HepG2 (cell line): ENCODE measurements at regions not wholly inside any gene's neighbourhood (a gene's known extent, or its start where the extent isn't known, plus 50 kb on each side); places are given as distances from the start of the nearest gene placed in this dataset.
"Not testable (repeated sequence)": the region's sequence is repeated elsewhere in the genome, so short reads cannot be mapped to it uniquely, and the experiment has no call there.

Experiments used
- ATAC-seq: fragments of 200-7000 bp; cut with Tn5 transposase; 3 replicates; pipeline ENCODE4 v1.9.1; 2020; ENCODE audit warnings: mild to moderate bottlenecking, moderate library complexity
- BruUV-seq: library from RNA; stranded (reverse); fragments of 400-500 nt; replicated peaks from 2 replicates; lab custom pipeline; 2021; lab: Mats Ljungman, UMichigan
- CTCF ChIA-PET: fragments of 300-600 bp; formaldehyde crosslinking; extraction: SDS; loops from one replicate; lab custom pipeline; 2021; ENCODE audit warnings: low total read pairs, inconsistent platforms, low intra/inter-chr PET ratio; lab: Yijun Ruan, JAX
- POLR2A ChIA-PET: fragments of 350-600 bp; sonication (Branson Sonifier 250); formaldehyde crosslinking; loops from one replicate; lab custom pipeline; 2020; ENCODE audit warnings: antibody characterized with exemption, inconsistent platforms; lab: Yijun Ruan, JAX
- DNase-seq: peaks from one replicate; pipeline ENCODE4 v3.0.0-alpha.2; 2015; ENCODE audit warnings: low spot score
- FAIRE-seq: peaks from 3 replicates; lab custom pipeline; 2011; peaks lifted over from hg19 to GRCh38; lab: Jason Lieb, UNC
- H2AFZ ChIP-seq: one replicate; pipeline ENCODE4 v1.6.1; 2011; ENCODE audit warnings: low read length, inconsistent platforms
- H3K27ac ChIP-seq: fragments of 300-600 bp; 3 replicates; pipeline ENCODE4 v1.8.0; 2011; ENCODE audit warnings: mixed run types, mild to moderate bottlenecking, mixed read lengths, low read length, inconsistent platforms; ENCODE audit not compliant: insufficient read depth; ENCODE audit errors: extremely low read length
- H3K27me3 ChIP-seq, 2 experiments: fragments of 200-600 bp in 1 of 2; 2 replicates in 1 of 2; 3 replicates in 1 of 2; pipeline versions ENCODE4 v1.6.0 to v1.8.0; 2011; ENCODE audit warnings: low read length in 2 of 2, mild to moderate bottlenecking in 2 of 2, moderate library complexity in 2 of 2, inconsistent platforms in 1 of 2; ENCODE audit not compliant: insufficient read depth in 2 of 2, control insufficient read depth in 1 of 2
- H3K36me3 ChIP-seq, 2 experiments: fragments of 200-600 bp in 1 of 2; replicated peaks in 1 of 2; 2 replicates in 1 of 2; 3 replicates in 1 of 2; pipeline versions ENCODE4 v1.5.1 to v1.8.0; 2011; ENCODE audit warnings: low read length in 2 of 2, inconsistent platforms in 1 of 2; ENCODE audit not compliant: insufficient read depth in 2 of 2, control insufficient read depth in 1 of 2
- H3K4me1 ChIP-seq: 2 replicates; pipeline ENCODE4 v1.5.1; 2012; ENCODE audit warnings: low read length, inconsistent platforms; ENCODE audit not compliant: insufficient read depth
- H3K4me2 ChIP-seq: 2 replicates; pipeline ENCODE4 v1.6.0; 2011; ENCODE audit warnings: low read depth, low read length, inconsistent platforms
- H3K4me3 ChIP-seq, 3 experiments: fragments of 200-600 bp in 1 of 3; sonication (generic), shearing (Covaris generic) in 1 of 3; replicated peaks in 1 of 3; 2 replicates each; pipeline ENCODE4 v1.5.1; 2011 to 2016; ENCODE audit warnings: low read length in 3 of 3, inconsistent platforms in 2 of 3, low read depth in 2 of 3, mild to moderate bottlenecking in 2 of 3, control low read depth in 1 of 3, mixed read lengths in 1 of 3; ENCODE audit not compliant: insufficient read depth in 1 of 3
- H3K79me2 ChIP-seq: one replicate; pipeline ENCODE4 v1.6.1; 2011; ENCODE audit warnings: low read length, inconsistent platforms; ENCODE audit not compliant: insufficient read depth
- H3K9ac ChIP-seq: 2 replicates; pipeline ENCODE4 v1.6.0; 2011; ENCODE audit warnings: mild to moderate bottlenecking, low read depth, low read length, inconsistent platforms; ENCODE audit not compliant: insufficient read depth
- H3K9me3 ChIP-seq: 2 replicates; pipeline ENCODE4 v1.5.1; 2012; ENCODE audit warnings: mild to moderate bottlenecking, low read length
- H4K20me1 ChIP-seq: 2 replicates; pipeline ENCODE4 v1.6.0; 2011; ENCODE audit warnings: inconsistent platforms, mild to moderate bottlenecking, low read length, moderate library complexity; ENCODE audit not compliant: insufficient read depth
- MBD4 ChIP-seq: IDR thresholded peaks from 2 replicates; pipeline ENCODE4 v1.6.1; 2012; ENCODE audit warnings: low read length, inconsistent platforms, borderline replicate concordance
- MTERF4 ChIP-seq: sonication (generic); formaldehyde crosslinking; IDR thresholded peaks from 2 replicates; pipeline ENCODE4 v1.8.0; 2023; ENCODE audit warnings: mild to moderate bottlenecking, missing genetic modification reagents
- NFKB2 ChIP-seq: sonication (generic); formaldehyde crosslinking; IDR thresholded peaks from 2 replicates; pipeline ENCODE4 v1.4.0; 2020; ENCODE audit warnings: missing genetic modification reagents, borderline replicate concordance
- PRPF4 ChIP-seq: fragments of 200-400 bp; formaldehyde crosslinking; IDR thresholded peaks from 2 replicates; pipeline ENCODE4 v1.6.1; 2016; ENCODE audit warnings: low read length, low read depth; ENCODE audit not compliant: poor library complexity, severe bottlenecking
- SKIL ChIP-seq: sonication (generic); formaldehyde crosslinking; IDR thresholded peaks from 2 replicates; pipeline ENCODE4 v1.8.0; 2022; ENCODE audit warnings: missing genetic modification reagents, mild to moderate bottlenecking, moderate library complexity, borderline replicate concordance
- SNRNP70 ChIP-seq: fragments of 200-400 bp; formaldehyde crosslinking; IDR thresholded peaks from 2 replicates; pipeline ENCODE4 v1.6.1; 2017; ENCODE audit warnings: mild to moderate bottlenecking, low read depth, low read length, moderate library complexity
- ZNF33A ChIP-seq: sonication (generic); formaldehyde crosslinking; IDR thresholded peaks from 2 replicates; pipeline ENCODE4 v1.5.1; 2020; ENCODE audit warnings: missing genetic modification reagents, mild to moderate bottlenecking, moderate library complexity, borderline replicate concordance
- ZNF362 ChIP-seq: sonication (generic); formaldehyde crosslinking; IDR thresholded peaks from 2 replicates; pipeline ENCODE4 v1.4.0; 2020; ENCODE audit warnings: missing genetic modification reagents, mild to moderate bottlenecking, borderline replicate concordance
- ZNF775 ChIP-seq: sonication (generic); formaldehyde crosslinking; IDR thresholded peaks from 2 replicates; pipeline ENCODE4 v1.4.0; 2020; ENCODE audit warnings: missing genetic modification reagents, mild to moderate bottlenecking, moderate library complexity, borderline replicate concordance
- WGBS: methylation state at CpG from one replicate; pipeline ENCODE4 v1.1.6; 2017; ENCODE audit warnings: low lambda C conversion rate; 5-methylcytosine and 5-hydroxymethylcytosine counted together
- in situ Hi-C: cut with HindIII; loops from 2 replicates; pipeline ENCODE4 v1.10.0; 2017; ENCODE audit warnings: low pct_unique_long_range_greater_than_20kb; ENCODE audit not compliant: extremely low pct_ligation_motif_present
- intact Hi-C: fragments of 100-400 bp; cut with micrococcal nuclease; formaldehyde crosslinking; loops from one replicate; pipeline ENCODE4 v1.10.0; 2022; ENCODE audit not compliant: unreplicated experiment

- CTCF ChIA-PET, result no interaction called here
Measured at GRCh38 chr13:84702174-84702573, 819.9 kb upstream of the SLITRK1 start.

GRCh38 chr13:84697591-84697990, 815.3 kb upstream of the SLITRK1 start:
- H4K20me1 ChIP-seq, H3K36me3 ChIP-seq, FAIRE-seq, H3K9me3 ChIP-seq, H3K4me1 ChIP-seq, H3K27ac ChIP-seq, H3K4me3 ChIP-seq, BruUV-seq, ATAC-seq, H3K4me2 ChIP-seq, H3K9ac ChIP-seq, POLR2A ChIA-PET, intact Hi-C loops, H2AFZ ChIP-seq, H3K79me2 ChIP-seq, CTCF ChIA-PET, in situ Hi-C loops, DNase-seq, H3K27me3 ChIP-seq: not testable (repeated sequence)
- 0% methylated on average over 1 of the region's 1 CpG for WGBS

More at GRCh38 chr13:84702174-84702573, 819.9 kb upstream of the SLITRK1 start:
- TF ChIP-seq SNRNP70, result no peak
- no peak for TF ChIP-seq ZNF775
- TF ChIP-seq ZNF33A, result no peak
- TF ChIP-seq MTERF4 (CRISPR knock-in tag), result no peak
- no peak for TF ChIP-seq NFKB2 (CRISPR knock-in tag)
- no peak for TF ChIP-seq SKIL (CRISPR knock-in tag)
- no peak for TF ChIP-seq MBD4
- no peak for TF ChIP-seq ZNF362
- TF ChIP-seq PRPF4, result no peak
- Histone ChIP-seq H2AFZ (no peak overlapping the region), H4K20me1 (no peaks in the 10 kb centered on the region), H3K27me3 (no peaks in the 10 kb centered on the region), H3K4me2 (no peak overlapping the region), H3K9ac (no peak overlapping the region), H3K9me3 (no peaks in the 10 kb centered on the region), H3K4me1 (no peaks in the 10 kb centered on the region), H3K4me3 (no peak overlapping the region), H3K27ac (no peak overlapping the region), H3K36me3 (no peaks in the 10 kb centered on the region), H3K79me2 (no peaks in the 10 kb centered on the region)
- BruUV-seq, result no TSS peak
- ATAC-seq (no peak), FAIRE-seq (no peak), DNase-seq (no peak)
- POLR2A ChIA-PET, result no interaction called here
- in situ Hi-C loops, result no loop called here
- 14% methylated on average over 11 of the region's 11 CpGs for WGBS
- intact Hi-C loops, result no loop called here
